Activated T-helper 17 cell treated with anti-CD3 and anti-CD28 coated beads, Interleukin-2, amount 50 U/mL, for 72 hours (primary cell): ENCODE measurements at regions not wholly inside any gene's neighbourhood (a gene's known extent, or its start where the extent isn't known, plus 50 kb on each side); places are given as distances from the start of the nearest gene placed in this dataset.

Experiments used
- ATAC-seq: fragments of 150-1000 bp; cut with Tn5 transposase; replicated peaks from 2 replicates; pipeline ENCODE4 v1.10.0; 2021; ENCODE audit warnings: mild to moderate bottlenecking, moderate library complexity
- H3K27ac Mint-ChIP-seq: one replicate; pipeline ENCODE4 v1.8.0; 2022; ENCODE audit warnings: mixed read lengths
- H3K27me3 Mint-ChIP-seq: one replicate; pipeline ENCODE4 v1.8.0; 2022; ENCODE audit warnings: mixed read lengths
- H3K36me3 Mint-ChIP-seq: one replicate; pipeline ENCODE4 v1.8.0; 2022; ENCODE audit warnings: low read depth, mild to moderate bottlenecking, mixed read lengths
- H3K4me1 Mint-ChIP-seq: one replicate; pipeline ENCODE4 v1.8.0; 2022; ENCODE audit warnings: mixed read lengths
- H3K4me3 Mint-ChIP-seq: one replicate; pipeline ENCODE4 v1.8.0; 2022; ENCODE audit warnings: mild to moderate bottlenecking, mixed read lengths
- H3K9me3 Mint-ChIP-seq: one replicate; pipeline ENCODE4 v1.8.0; 2022; ENCODE audit warnings: mixed read lengths

DNA sequence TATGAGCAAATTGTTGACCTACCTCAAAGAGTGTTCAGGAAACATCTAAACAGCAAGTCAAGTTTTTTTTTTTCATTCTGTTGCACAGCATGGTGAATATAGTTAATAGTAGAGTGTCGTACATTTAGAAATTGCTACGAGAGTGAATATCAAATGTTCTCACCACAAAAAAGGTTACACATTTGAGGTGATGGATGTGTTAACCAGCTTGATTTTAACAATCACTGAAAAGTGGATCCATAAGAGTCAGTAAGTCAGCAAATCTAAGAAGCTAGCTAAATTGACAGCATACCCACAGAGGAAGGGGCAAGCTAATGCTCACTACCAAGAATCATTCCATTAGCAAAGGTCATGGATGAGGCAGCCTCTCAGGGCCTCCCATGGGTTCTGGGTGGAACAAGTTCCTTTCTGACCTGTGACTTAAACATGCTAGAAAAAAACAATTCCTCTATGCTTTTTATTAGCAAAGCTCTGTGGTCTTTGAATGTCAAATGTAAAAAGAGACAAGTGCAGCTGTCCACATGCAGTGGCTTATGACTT is 235.4 kb upstream of the CCDC179 start:
- H3K27ac Mint-ChIP-seq = no peak overlapping the region
- peaks cover 3% of the 10 kb centered on the region for H3K9me3 Mint-ChIP-seq
- no peaks in the 10 kb centered on the region for H3K36me3 Mint-ChIP-seq
- no peak overlapping the region for H3K4me3 Mint-ChIP-seq
- no peaks in the 10 kb centered on the region for H3K4me1 Mint-ChIP-seq
- no peaks in the 10 kb centered on the region for H3K27me3 Mint-ChIP-seq
- no peak for ATAC-seq

DNA sequence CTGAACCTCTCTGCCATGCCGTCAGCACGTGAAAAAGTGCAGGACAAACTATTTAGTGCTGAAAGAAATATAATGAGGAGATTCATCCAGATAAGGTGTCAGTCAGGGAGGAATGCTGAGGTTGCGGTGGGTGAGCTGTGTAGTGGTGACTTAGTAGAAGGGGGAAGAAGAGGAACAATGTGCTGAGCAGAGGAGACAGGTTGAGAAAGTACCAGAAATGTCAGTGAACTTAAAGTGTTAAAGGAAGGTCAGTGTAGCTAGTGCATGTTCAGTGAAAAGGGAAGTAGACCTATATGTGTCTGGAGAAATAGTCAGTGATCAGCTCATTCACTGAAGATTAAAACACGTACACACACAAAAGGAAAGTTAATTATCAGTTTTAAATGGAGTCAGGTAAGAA is 237.6 kb upstream of the CCDC179 start:
- no peaks in the 10 kb centered on the region for H3K4me1 Mint-ChIP-seq
- H3K4me3 Mint-ChIP-seq = no peak overlapping the region
- H3K27ac Mint-ChIP-seq = no peak overlapping the region
- no peaks in the 10 kb centered on the region for H3K36me3 Mint-ChIP-seq
- H3K9me3 Mint-ChIP-seq = peaks cover 3% of the 10 kb centered on the region
- no peak for ATAC-seq
- H3K27me3 Mint-ChIP-seq = no peaks in the 10 kb centered on the region

DNA sequence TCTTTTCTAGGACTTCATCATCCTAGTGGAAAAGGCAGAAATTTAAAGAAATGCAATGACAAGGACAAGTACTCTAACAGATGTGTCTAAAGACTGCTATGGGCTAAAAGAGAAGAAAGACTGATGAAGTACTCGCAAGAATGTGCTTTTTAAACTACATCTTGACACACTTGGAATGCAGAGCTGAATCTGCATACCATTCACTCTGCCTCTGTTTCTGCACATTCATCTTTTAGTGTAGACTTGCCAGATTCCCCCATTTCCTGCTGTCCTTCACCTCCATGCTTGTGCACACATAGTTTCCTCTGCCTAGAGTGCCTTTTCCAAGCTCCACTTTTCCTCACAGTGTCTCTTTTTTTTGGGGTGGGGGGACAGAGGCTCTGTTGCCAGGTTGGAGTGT is 239.0 kb upstream of the CCDC179 start:
- Mint-ChIP-seq H3K27me3 (no peaks in the 10 kb centered on the region), H3K9me3 (peaks cover 3% of the 10 kb centered on the region), H3K4me1 (no peaks in the 10 kb centered on the region), H3K4me3 (no peak overlapping the region), H3K27ac (no peak overlapping the region), H3K36me3 (no peaks in the 10 kb centered on the region)
- no peak for ATAC-seq

DNA sequence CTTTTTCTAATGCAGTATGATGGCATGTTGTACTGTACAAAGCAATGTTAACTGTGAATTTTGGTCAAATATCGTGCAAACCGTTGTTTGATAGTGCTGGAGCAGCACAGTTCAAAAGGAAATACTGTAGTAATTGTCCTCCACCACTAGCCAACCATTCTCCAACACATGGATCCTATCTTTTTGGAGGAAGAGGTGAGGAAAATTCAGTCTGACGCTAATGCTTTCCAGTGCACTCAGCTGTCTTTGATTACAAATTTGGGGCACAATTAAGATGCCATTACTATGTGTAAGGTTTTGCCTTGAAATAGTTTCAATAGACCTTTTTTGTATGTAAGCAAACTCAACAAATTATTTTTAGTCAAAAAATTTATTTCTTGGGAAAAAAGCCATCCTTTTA is 240.5 kb upstream of the CCDC179 start:
- Mint-ChIP-seq H3K4me1 (no peaks in the 10 kb centered on the region), H3K36me3 (no peaks in the 10 kb centered on the region), H3K27ac (no peak overlapping the region), H3K27me3 (no peaks in the 10 kb centered on the region), H3K4me3 (no peak overlapping the region), H3K9me3 (peaks cover 3% of the 10 kb centered on the region)
- no peak for ATAC-seq

DNA sequence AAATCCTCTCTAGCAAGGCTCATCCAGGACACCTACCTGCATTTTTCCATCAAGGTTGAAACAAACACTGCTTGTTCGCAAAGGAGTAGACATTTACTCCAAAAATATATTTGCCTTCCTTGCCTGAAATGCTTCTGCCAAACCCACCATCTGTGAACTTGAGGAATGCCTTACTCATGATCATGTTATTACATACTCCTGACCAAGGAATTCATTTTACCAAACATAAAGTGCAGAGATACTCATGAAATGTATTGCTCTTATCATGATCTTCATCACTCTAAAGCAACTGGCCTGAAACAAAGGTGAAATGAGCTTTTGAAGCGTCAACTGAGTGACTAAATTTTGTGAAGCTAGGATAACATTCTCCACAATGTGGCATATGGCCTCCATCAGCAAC is 243.1 kb upstream of the CCDC179 start:
- no peak overlapping the region for H3K27ac Mint-ChIP-seq
- H3K27me3 Mint-ChIP-seq = no peaks in the 10 kb centered on the region
- no peaks in the 10 kb centered on the region for H3K4me1 Mint-ChIP-seq
- H3K9me3 Mint-ChIP-seq = no peaks in the 10 kb centered on the region
- H3K4me3 Mint-ChIP-seq = no peak overlapping the region
- no peaks in the 10 kb centered on the region for H3K36me3 Mint-ChIP-seq
- no peak for ATAC-seq

DNA sequence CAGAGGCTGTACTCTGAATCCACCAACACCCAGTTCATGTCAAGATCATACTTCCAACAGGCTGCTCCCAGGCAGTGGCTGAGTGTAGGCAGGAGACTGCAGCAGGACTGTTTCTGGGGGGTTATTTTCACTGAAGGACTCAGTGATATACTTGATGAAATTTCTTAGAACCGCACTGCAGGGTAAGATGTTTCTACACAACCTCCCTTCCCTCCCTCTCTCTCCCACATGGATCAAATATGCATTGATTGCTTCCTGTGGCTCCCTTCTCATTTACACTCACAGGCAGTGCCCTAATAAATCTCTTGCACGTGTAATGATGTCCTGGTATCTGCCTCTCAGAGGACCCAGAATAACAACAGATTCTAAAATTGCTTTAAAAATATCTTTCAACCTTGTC is 251.3 kb upstream of the CCDC179 start:
- no peak for ATAC-seq
- no peak overlapping the region for H3K27ac Mint-ChIP-seq
- no peaks in the 10 kb centered on the region for H3K4me1 Mint-ChIP-seq
- H3K27me3 Mint-ChIP-seq = no peaks in the 10 kb centered on the region
- H3K4me3 Mint-ChIP-seq = no peak overlapping the region
- H3K9me3 Mint-ChIP-seq = peaks cover under 1% of the 10 kb centered on the region
- no peaks in the 10 kb centered on the region for H3K36me3 Mint-ChIP-seq

DNA sequence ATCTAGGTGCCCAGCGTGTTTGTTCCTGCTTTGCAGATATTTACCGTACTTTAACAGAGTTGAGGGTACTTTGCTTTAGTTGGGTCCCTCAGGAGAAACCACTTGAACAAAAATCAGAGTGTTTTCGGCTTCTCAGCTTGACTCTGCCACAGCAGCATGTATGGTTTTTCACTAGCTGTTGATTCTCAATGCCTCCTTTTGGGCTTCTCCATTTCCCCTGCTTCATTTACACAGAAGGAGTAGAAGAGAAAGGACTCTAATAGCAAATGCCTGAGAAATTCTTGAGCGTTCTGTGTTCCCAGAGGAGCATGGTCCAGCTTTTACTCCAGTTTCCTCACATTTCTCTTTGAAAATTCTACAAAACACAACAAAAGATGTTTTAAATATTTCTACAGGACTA is 252.1 kb upstream of the CCDC179 start:
- no peak for ATAC-seq
- no peak overlapping the region for H3K4me3 Mint-ChIP-seq
- H3K27ac Mint-ChIP-seq = no peak overlapping the region
- no peaks in the 10 kb centered on the region for H3K36me3 Mint-ChIP-seq
- no peaks in the 10 kb centered on the region for H3K4me1 Mint-ChIP-seq
- H3K27me3 Mint-ChIP-seq = no peaks in the 10 kb centered on the region
- peaks cover 5% of the 10 kb centered on the region for H3K9me3 Mint-ChIP-seq

DNA sequence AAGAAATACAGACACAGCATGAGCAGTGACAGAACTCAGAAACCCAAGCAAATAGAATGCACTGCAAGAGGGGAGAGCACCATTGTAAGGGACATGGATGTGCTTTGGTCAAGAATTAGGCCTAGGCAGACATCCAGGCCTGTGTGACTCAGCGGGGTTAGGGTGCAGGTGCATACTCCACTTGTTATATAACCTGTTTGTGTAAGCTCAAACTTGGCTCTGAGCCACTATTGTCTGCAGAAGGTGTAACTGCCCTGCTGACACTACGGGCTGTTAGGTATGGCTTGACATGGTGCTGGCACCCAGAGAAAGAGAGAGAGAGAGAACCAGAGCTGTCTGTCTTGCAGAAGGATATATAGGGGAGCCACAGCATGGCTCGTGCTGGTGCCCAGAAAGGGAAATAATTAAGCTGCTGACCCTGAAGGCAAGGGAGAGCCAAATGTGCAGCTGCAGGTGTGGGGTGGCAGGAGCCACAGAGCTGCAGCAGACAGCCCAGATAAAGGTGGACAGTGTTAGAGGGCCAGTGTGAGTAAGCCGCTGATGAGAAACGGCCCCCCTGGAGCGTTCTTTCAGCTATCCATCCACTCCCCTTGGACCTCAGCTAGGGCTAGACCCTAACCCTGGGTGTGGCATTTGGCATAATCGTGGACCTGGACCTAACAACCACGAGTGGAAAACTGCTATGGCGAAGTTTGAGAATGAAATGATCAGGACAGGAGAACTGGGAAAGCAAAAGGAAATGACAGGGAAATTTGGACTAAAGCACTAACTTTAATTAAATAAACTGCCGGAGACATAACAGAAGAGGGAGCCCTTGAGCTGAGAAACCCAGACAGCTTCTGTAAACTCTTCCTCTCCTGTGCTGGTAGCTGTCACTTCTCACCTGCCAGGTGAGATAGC is 253.0 kb upstream of the CCDC179 start:
- H3K4me3 Mint-ChIP-seq = no peak overlapping the region
- H3K4me1 Mint-ChIP-seq = no peaks in the 10 kb centered on the region
- no peak overlapping the region for H3K27ac Mint-ChIP-seq
- no peaks in the 10 kb centered on the region for H3K36me3 Mint-ChIP-seq
- ATAC-seq = no peak
- H3K9me3 Mint-ChIP-seq = peaks cover 5% of the 10 kb centered on the region
- H3K27me3 Mint-ChIP-seq = no peaks in the 10 kb centered on the region

DNA sequence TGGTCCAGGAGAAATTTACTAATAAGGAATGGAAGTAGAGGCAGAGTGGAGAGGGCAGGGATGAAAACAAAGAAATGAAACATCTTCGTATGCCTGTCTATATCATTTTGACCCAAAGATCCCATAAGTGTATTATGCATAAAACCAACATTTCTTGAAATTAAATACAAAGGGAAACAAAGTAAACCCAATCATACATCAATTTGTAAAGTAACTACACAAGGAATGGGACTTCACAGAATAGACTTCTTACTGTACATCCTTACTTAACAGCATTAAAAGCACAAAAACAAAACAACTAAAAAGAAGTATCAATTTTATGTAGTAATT is 253.6 kb upstream of the CCDC179 start:
- no peak for ATAC-seq
- Mint-ChIP-seq H3K4me3 (no peak overlapping the region), H3K4me1 (no peaks in the 10 kb centered on the region), H3K27me3 (no peaks in the 10 kb centered on the region), H3K27ac (no peak overlapping the region), H3K36me3 (no peaks in the 10 kb centered on the region), H3K9me3 (peaks cover 5% of the 10 kb centered on the region)

DNA sequence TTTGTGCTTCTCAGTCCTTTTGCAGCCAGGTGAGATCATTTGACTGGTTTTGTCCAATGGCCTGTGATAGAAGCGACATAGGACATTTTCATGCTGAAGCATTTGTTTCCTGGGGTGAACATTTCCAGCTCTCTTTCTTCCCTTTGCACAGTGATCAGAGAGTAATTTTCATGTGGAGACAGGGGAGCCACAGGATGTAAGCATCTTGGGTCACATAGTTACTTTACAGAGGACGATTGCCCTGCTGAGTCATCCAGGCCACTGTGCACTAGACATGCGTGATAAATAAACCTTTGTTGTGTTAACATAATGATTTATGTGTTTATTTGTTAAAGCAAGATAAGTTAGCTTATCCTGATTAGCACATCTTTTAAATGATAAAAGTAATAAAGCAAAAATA is 263.5 kb upstream of the CCDC179 start:
- H3K36me3 Mint-ChIP-seq = no peaks in the 10 kb centered on the region
- no peaks in the 10 kb centered on the region for H3K4me1 Mint-ChIP-seq
- no peak overlapping the region for H3K27ac Mint-ChIP-seq
- no peaks in the 10 kb centered on the region for H3K9me3 Mint-ChIP-seq
- no peak overlapping the region for H3K4me3 Mint-ChIP-seq
- ATAC-seq = no peak
- H3K27me3 Mint-ChIP-seq = no peaks in the 10 kb centered on the region

DNA sequence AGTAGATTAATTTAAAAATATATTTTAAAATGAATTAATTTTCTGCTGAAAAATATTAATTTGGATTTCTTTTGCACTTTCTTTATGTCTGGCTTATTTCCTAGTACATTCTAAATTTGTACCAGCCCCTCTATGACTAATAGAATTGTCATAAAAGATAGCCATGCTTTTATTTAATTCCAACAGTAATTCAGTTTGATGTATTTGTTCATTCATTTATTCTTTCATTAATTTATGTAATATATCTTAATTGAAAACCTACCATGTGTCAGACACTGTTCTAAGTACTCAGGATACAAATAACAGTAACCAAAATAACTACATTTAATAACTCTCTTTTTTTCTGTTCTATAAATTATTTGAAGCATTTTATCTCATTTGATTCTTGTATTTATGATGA is 264.0 kb upstream of the CCDC179 start:
- H3K36me3 Mint-ChIP-seq = no peaks in the 10 kb centered on the region
- H3K9me3 Mint-ChIP-seq = no peaks in the 10 kb centered on the region
- no peaks in the 10 kb centered on the region for H3K27me3 Mint-ChIP-seq
- no peak overlapping the region for H3K4me3 Mint-ChIP-seq
- ATAC-seq = no peak
- H3K4me1 Mint-ChIP-seq = no peaks in the 10 kb centered on the region
- H3K27ac Mint-ChIP-seq = no peak overlapping the region

DNA sequence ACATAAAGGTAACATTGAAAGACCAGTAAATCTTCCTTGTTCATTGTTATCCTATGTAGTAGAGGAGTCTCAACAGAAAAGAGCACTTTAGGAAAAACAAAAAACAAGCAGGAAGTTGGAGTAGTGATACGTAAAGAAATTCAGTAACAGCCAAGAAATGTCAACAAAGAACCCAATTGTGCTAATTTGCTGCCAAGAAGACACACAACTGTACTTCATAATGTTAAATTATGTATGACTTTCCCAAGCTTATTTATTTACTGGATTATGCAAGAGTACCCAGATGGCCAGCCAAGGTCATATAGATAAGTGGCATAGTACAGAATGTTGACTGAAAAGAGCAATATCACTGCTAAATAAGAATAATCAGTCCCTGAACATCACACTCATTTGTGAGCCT is 264.7 kb upstream of the CCDC179 start:
- no peaks in the 10 kb centered on the region for H3K27me3 Mint-ChIP-seq
- no peaks in the 10 kb centered on the region for H3K9me3 Mint-ChIP-seq
- no peaks in the 10 kb centered on the region for H3K36me3 Mint-ChIP-seq
- ATAC-seq = no peak
- H3K27ac Mint-ChIP-seq = no peak overlapping the region
- H3K4me3 Mint-ChIP-seq = no peak overlapping the region
- no peaks in the 10 kb centered on the region for H3K4me1 Mint-ChIP-seq

DNA sequence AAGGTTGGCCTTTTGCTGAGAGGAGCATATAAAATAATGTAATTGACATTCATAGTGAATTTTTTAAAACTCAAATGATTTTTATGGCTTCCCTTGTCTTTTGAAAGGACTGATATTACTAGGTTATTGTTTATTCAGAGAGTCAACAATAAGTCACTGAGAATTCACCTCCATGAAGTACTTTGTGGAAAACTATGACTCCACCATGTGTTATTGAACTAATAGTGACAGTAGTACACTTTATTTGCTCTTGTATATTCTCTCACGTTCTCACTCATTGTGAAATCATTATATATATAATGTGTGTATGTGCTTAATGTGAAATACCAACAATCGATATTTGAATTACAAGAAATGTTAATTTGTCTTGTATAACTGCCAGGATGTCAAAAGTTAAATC is 267.4 kb upstream of the CCDC179 start:
- no peak for ATAC-seq
- Mint-ChIP-seq H3K4me1 (no peaks in the 10 kb centered on the region), H3K36me3 (no peaks in the 10 kb centered on the region), H3K27ac (no peak overlapping the region), H3K4me3 (no peak overlapping the region), H3K27me3 (no peaks in the 10 kb centered on the region), H3K9me3 (peaks cover 7% of the 10 kb centered on the region)

DNA sequence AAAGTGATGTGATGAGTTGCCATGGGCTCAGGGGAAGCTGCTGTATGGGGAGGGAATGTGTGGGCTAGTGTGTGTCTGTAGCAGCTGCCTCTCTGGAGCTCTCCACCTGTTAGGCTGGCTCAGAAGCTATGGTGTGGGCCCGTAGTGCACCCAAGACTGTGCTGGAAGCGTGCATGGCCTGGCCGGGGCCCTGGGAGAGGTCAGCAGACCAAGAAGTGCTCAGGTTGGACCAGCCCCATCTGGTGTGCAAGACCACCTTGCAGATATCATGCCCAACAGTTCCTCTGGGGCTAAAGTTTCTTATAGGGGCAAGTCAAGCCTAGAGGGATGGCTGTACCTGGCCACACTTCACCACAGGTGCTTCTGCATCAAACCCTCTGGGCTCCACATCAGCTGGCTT is 274.4 kb upstream of the CCDC179 start:
- no peaks in the 10 kb centered on the region for H3K36me3 Mint-ChIP-seq
- no peak overlapping the region for H3K27ac Mint-ChIP-seq
- no peaks in the 10 kb centered on the region for H3K4me1 Mint-ChIP-seq
- peaks cover 14% of the 10 kb centered on the region for H3K9me3 Mint-ChIP-seq
- no peak overlapping the region for H3K4me3 Mint-ChIP-seq
- ATAC-seq = no peak
- H3K27me3 Mint-ChIP-seq = no peaks in the 10 kb centered on the region

DNA sequence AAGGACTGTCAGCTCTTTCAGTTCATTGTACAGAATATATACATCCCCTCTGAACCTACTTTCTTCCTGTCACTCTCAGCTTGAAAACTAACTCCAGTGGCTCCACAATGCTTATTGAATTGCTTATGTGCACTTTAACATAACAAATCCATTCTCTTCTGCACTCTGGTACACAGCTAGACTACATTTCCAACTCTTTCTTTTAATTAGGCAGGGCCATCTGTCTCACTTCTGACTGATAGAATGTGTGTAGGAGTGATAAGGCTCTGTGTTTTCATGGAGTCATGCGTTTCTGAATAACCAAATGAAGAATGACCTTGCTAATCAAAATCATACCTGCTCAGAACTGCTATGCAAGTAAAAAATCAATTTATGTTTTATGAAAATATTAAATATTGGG is 278.5 kb upstream of the CCDC179 start:
- no peak for ATAC-seq
- no peaks in the 10 kb centered on the region for H3K27me3 Mint-ChIP-seq
- no peak overlapping the region for H3K27ac Mint-ChIP-seq
- no peaks in the 10 kb centered on the region for H3K36me3 Mint-ChIP-seq
- H3K4me1 Mint-ChIP-seq = no peaks in the 10 kb centered on the region
- peaks cover 4% of the 10 kb centered on the region for H3K9me3 Mint-ChIP-seq
- H3K4me3 Mint-ChIP-seq = no peak overlapping the region

DNA sequence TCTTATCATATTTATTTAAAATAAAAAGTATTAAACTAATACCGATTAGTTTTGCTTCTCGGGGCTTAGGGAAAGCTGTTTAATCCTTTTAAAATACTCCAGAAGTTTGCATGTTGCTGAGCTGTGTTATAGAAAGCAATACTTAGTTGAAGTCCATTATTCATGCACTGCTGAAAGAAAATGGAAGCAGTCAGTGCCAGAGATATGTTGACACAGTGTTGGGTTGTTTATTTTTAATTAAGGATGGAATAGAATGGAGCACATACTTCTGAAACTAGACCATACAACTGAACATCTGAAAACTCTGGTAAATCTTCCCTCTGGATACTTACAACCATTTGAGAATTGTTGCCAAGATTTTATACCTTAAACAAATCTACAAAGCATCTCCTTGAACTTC is 282.7 kb upstream of the CCDC179 start:
- Mint-ChIP-seq H3K27me3 (no peaks in the 10 kb centered on the region), H3K27ac (no peak overlapping the region), H3K9me3 (peaks cover 4% of the 10 kb centered on the region), H3K4me3 (no peak overlapping the region), H3K4me1 (no peaks in the 10 kb centered on the region), H3K36me3 (no peaks in the 10 kb centered on the region)
- no peak for ATAC-seq
